NOMO-1 (cell line): ENCODE measurements at regions not wholly inside any gene's neighbourhood (a gene's known extent, or its start where the extent isn't known, plus 50 kb on each side); places are given as distances from the start of the nearest gene placed in this dataset.

Experiments
- DNase-seq, 2 experiments: peaks; one replicate each; lab custom pipeline; 2025; ENCODE audit not compliant: unreplicated experiment in 2 of 2; lab: John Stamatoyannopoulos, UW

- no peak for DNase-seq
Observed at GRCh38 chr2:193566276-193566675, 1371.5 kb upstream of the TMEFF2 start.

DNA sequence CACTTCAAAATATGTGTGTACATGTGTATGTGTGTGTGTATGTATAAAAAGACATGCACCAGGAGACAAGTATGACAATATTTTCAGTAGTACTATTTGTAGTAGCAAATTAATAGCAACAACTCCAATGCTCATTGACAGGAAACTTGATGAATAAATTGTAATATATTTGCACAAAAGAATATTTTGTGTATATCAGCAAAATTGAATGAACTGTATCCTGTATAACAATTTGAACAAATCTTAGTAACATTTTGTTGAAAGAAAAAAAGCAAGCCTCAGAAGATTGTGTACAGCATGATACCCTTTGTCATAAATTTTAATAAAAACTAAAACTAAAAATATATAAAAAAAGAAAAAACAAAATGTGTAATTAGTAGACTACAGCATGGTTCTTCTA, 1367.3 kb upstream of the TMEFF2 start:
- no peak for DNase-seq

DNA sequence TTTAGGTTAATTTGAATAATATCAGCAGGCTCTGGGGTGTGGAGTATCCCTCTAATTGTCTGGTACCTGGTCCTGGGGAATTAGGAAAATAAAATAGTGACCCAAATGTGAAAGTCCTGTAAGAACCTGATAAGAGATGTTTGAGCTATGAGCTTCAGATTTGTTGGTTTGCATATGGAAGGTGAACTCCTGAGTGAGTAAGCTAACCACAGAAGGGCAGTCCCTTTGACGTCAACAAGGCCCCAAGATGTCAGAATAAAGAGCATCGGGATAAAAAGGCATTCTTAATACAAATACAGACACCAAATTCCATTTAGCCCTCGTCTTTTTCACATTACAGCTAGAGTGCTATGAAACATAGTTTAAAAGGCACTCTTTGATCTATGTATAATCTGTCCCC, 1366.3 kb upstream of the TMEFF2 start:
- no peak for DNase-seq

- no peak for DNase-seq
Observed at GRCh38 chr2:193556766-193557470, 1362.2 kb upstream of the TMEFF2 start.

DNA sequence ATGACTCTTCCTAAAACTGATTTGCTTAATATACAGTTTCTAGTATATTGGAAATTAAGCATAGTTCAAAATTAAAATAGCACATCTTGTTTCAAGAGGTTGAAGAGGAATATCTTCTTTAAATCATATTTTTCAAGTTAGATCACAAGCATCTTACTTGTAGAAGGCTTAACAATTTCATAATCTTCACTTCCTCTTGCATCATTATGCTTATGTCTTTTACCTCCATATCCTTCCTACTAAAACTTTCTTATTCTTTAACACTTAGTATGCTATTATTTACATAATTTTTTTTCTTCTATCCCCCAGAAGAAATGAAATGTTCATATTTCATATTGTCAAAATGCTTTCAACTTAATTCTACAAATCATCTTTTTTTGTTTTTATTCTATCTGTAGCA, 1354.9 kb upstream of the TMEFF2 start:
- peak in 1 of 2 experiments; percentile 23 for DNase-seq

DNA sequence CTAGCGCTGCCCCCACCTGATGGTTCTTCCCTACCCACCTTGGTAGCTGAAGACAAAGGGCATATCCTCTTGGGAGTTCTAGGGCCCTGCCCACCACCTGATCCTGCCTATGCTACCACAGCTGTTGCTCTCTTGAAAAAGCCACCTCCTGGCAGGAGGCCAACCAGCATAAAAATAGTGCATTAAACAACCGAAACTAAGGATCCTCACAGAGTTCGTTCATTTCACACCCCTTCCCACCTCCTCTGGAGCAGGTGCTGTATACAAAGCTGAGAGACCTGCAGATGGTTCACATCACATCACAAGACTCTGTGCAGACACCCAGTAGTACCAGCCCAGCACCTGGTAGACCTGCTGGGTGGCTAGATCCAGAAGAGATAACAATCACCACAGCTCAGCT, 1348.0 kb upstream of the TMEFF2 start:
- DNase-seq: no peak

GRCh38 chr2:193539188-193539587, 1344.5 kb upstream of the TMEFF2 start:
- DNase-seq: no peak

DNA sequence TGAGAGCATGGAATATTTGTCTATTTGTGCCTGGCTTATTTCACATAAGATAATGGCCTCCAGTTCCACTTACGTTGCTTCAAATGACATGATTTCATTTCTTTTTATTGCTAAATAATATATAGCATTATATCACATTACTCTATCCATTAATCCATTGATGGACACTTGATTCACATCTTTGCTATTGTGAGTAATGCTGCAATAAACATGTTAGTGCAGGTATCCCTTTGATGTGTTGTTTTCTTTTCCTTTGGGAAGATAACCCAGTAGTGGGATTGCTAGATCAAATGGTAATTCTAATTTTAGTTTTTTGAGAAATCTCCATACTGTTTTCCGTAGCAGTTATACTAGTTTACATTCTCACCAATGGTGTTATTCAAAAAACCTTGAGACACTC, 1343.3 kb upstream of the TMEFF2 start:
- DNase-seq: no peak

DNA sequence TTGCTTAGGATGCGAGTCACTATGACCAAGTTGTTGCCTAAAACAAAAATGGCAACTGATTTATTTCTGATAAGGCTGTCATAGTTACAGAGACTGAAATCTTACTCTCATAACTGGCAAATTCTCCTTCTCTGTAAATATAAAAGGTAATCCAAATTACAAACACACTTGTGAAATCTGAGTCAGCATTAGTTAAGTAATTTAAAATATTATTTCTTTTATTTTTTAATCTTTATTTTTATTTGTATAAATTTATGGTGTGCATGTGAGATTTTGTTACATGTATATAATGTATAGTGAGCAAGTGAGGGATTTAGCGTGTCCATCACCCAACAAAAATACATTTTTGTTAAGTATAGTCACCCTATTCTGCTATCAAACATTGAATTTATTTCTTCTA, 1342.8 kb upstream of the TMEFF2 start:
- DNase-seq: no peak

- DNase-seq: no peak
Observed at GRCh38 chr2:193528458-193528857, 1333.7 kb upstream of the TMEFF2 start.

- no peak for DNase-seq
Observed at GRCh38 chr2:193527146-193527545, 1332.4 kb upstream of the TMEFF2 start.

GRCh38 chr2:193523662-193524061, 1328.9 kb upstream of the TMEFF2 start:
- DNase-seq: no peak

GRCh38 chr2:193521523-193521922, 1326.8 kb upstream of the TMEFF2 start:
- DNase-seq: no peak

- no peak for DNase-seq
Observed at GRCh38 chr2:193520709-193521458, 1326.2 kb upstream of the TMEFF2 start.

DNA sequence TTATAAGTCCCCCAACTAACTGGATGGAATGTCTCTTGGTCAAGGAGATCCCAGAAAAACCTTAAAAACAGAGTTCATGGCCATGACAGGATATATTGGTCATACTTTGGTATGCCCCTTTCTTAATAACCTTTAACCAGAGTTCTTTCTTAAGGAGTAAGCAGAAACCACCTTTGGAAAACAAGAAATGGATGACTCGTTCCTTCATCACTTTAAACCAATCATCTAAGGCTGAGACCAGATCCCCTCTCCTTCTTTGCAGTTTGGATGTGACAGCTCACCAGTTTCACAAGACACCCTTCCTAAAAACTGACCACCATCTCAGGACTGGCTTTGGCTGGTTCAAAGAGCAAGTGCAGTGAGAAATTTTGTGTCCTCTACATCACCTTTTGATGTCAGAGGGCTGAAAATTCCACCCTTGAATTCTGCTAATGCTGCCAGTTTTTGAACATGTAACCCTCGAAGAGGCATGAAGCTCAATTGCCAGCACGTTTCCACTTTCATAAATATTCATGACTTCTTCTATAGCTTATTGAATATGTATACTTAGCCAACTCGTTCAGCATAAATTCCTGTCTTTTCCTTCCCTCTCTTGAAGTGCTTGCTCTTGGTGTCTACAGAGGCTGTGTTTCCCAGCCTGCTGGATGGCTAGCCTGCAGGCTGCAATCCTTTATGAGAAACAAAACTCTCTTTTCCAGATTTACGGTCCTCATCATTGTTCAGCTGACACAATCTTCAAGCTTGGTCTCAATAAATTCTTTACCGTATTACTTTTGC, 1323.5 kb upstream of the TMEFF2 start:
- no peak for DNase-seq

- no peak for DNase-seq
Observed at GRCh38 chr2:193517615-193518014, 1322.9 kb upstream of the TMEFF2 start.

DNA sequence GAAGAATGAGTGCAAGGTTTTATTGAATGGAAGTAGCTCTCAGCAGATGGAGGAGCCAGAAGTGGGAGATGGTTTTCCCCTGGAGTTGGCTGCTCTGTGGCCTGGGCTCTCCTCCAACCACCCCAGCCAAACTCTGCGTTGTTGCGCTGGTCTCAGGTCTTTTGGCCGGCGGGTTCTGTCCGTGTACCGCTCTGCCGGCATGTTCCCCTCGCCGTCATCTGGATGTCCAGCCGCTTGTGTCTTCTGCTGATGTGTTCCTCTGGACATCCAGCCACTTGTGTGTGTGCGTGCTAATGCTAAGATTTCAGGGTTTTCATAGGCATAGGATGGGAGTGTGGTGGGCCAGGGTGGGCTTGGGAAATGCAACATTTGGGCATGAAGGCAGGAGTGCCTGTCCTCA, 1311.3 kb upstream of the TMEFF2 start:
- DNase-seq: no peak

DNA sequence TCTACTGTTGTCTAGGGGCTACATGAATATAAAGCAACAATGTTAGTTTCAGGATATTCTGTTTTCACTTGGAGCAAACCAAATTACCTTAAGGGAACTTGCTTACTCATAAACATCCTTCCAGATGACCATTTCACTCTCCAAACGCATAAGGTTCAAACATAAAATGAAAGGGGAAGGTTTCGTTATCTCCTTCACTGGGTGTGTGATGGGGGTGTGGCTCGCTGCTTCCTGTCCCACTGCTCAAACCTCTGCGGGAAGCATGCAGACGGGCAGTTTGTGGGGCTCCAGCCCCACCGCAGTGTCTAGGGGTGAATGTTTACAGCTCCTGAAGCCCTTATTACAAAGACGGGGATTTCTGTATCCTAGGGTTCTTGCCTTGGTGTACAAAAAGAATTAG, 1310.9 kb upstream of the TMEFF2 start:
- no peak for DNase-seq

- no peak for DNase-seq
Observed at GRCh38 chr2:193502363-193503035, 1307.8 kb upstream of the TMEFF2 start.

DNA sequence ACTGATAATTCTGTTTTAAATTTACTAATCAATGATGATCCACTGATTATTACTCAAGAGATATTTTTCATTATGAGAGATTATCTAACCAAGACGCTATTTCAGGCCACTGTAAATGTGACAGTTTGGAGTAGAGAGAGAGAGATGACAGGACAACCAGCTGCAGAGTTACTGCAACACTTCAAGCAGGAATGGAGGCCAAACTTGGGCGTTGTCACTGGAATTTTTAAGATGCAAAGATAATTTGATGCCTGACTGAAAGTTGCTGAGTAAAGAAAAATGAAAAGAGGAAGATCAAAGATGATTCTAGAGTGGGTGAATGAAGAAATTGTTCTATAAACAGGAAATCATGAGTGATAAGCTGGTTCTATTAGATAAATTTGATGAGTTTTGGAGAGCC, 1302.1 kb upstream of the TMEFF2 start:
- DNase-seq: peak in 1 of 2 experiments; percentile 5

GRCh38 chr2:193482557-193482956, 1287.8 kb upstream of the TMEFF2 start:
- DNase-seq: peak in 1 of 2 experiments; percentile 58
